ENCODE measurements at regions not wholly inside any gene's neighbourhood (a gene's known extent, or its start where the extent isn't known, plus 50 kb on each side); places are given as distances from the start of the nearest gene placed in this dataset.

DNA sequence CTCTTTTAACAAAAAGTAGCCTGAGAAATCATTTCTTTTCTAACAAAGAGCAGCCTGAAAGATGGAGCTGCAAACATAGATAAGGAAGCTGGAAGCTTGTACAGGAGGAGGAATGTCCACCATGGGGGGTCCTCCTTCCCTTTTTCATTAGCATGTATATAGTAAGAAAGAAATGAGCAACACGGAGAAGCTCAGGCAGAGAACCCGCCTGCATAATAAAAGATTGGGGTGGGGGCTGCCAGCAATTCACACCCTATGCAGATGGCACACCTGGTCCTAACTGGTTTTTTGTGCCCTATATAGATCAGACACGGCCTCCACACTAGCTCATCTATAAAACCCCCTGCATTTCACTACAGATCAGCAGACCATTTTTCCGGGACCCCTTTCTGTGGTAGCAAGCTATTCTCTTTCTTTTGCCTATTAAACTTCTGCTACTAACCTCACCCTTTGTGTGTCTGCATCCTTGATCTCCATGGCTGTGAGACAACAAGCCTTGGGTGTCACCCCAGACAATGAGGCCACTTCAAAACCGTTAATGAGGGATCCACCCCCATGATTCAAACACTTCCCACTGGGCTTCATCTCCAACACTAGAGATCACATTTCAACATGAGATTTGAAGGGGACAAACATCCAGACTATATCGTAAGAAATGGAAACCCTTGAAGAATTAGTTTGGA is 167.5 kb upstream of the FREM2 start:
- no peak for DNase-seq (ENCODE audit: low read depth in 2 of 2)

DNA sequence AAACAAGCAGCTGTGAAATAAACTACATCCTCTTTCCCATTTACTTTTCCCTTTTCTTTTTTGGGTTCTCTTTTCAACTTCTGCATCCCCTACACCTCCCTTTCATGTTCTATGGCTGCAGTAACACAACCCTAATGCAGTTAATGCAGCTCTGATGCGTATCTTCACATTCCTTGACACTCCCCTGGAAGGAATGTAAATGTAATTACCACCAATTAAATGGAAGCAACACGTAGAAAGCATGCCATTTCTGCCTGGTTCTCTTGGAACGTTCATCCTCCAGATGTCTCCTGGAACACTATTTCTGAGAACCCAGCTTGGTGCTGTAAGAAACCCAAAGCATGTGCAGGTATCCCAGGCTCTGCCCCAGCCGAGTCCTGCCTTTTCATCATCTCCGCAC is 166.8 kb upstream of the FREM2 start:
- no peak for DNase-seq (ENCODE audit: low read depth in 2 of 2)

- DNase-seq (ENCODE audit: low read depth in 2 of 2) = no peak
Observed at GRCh38 chr13:38527140-38527539, 159.7 kb upstream of the FREM2 start.

DNA sequence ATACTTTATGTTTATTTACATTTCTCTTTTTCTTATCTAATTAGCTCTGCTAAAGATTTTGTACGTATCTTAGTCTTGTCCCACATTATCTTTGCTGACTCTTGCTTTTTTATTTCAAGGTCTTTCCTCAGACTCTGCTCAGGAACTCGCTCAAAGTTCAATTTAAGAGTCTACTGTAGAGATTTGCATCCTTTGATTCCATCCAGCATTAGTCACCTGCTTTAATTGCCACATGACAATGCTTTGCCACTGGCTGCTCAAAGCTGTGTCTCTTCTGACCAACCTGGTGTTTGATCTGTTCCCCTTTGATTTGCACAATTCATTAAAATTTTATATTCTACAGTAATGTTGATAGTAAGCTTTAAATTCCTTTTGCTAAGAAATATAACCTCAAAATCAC is 157.9 kb upstream of the FREM2 start:
- DNase-seq (ENCODE audit: low read depth in 2 of 2) = no peak

GRCh38 chr13:38530492-38530891 is 156.4 kb upstream of the FREM2 start:
- peak in 1 of 2 donors; percentile 3 for DNase-seq (ENCODE audit: low read depth in 2 of 2)

GRCh38 chr13:38535261-38535660 is 151.6 kb upstream of the FREM2 start:
- DNase-seq (ENCODE audit: low read depth in 2 of 2) = no peak

DNA sequence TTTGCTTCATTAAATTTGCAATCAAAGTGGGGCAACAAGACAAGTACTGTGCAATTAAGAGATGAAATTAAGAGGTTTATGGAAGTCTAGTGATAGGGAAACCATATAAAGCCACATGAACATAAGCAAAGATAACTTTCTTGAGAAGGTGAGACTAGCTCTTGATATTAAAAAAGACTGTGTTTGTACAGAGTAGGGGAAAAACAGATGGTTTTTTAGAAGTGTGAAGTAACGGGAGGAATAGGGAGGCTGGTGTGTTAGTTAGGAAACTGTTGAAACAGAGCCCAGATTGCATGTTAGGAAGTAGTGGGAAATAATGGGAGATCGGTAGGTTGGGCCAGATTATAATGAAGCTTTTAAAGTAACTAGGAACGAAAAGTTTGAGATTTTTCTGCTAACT is 149.8 kb upstream of the FREM2 start:
- no peak for DNase-seq (ENCODE audit: low read depth in 2 of 2)

DNA sequence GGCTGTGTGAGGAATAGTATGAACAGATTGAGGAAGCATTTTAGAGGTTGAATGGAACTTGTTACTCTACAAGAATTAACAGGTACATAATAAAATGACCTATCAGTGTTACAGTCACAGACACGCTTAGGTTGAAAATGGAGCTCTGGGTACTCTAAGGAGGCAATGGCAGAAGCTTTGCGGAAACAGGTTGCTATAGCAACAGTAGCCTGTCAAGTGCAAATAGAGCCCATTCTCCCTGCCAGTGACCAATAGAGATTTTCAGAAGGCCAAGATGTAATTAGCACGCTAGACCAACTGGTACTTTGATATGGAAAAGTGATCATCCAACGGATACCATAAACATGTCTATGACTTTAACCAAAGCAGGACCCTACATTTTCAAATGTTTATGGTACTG is 148.5 kb upstream of the FREM2 start:
- no peak for DNase-seq (ENCODE audit: low read depth in 2 of 2)

- no peak for DNase-seq (ENCODE audit: low read depth in 2 of 2)
Observed at GRCh38 chr13:38539632-38540031, 147.2 kb upstream of the FREM2 start.

DNA sequence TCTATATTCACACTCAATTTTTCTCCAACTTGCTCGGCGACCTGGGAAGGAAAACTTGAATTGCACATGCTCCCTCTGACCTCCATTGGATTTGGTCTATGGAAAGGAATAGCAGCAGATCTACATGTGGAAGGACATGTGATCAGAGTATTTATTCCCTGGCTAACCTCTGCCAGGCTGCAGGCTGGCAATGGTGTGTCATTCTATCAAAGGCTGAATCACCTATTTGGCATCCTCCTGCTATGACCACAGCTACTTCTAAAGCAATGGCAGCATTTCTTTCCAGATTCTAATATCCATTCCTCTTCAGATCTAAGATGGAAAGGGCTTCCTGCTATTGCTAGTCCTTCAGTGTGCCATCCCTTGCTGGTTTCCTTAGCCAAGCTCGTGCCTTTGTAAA is 144.3 kb upstream of the FREM2 start:
- DNase-seq (ENCODE audit: low read depth in 2 of 2) = no peak

DNA sequence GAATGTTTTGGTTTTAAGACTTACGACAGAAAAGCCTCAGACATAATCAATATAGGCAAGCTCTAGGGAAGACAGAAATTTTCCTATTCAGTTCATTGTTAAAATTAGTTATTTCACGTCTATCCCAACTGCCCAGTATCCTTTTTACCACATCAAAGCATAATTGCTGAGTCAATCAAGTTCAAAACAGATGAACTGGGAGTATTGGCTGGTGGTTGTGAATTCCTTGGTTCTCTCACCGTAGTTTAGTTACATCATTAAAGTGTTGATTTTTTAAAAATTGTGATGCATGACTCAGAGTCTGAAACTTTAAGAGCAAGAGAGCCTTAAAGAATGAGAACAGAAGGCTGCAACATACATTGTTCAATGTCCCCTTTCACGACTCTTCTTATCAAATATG is 143.3 kb upstream of the FREM2 start:
- no peak for DNase-seq (ENCODE audit: low read depth in 2 of 2)

- DNase-seq (ENCODE audit: low read depth in 2 of 2) = no peak
Observed at GRCh38 chr13:38563739-38564138, 123.1 kb upstream of the FREM2 start.

DNA sequence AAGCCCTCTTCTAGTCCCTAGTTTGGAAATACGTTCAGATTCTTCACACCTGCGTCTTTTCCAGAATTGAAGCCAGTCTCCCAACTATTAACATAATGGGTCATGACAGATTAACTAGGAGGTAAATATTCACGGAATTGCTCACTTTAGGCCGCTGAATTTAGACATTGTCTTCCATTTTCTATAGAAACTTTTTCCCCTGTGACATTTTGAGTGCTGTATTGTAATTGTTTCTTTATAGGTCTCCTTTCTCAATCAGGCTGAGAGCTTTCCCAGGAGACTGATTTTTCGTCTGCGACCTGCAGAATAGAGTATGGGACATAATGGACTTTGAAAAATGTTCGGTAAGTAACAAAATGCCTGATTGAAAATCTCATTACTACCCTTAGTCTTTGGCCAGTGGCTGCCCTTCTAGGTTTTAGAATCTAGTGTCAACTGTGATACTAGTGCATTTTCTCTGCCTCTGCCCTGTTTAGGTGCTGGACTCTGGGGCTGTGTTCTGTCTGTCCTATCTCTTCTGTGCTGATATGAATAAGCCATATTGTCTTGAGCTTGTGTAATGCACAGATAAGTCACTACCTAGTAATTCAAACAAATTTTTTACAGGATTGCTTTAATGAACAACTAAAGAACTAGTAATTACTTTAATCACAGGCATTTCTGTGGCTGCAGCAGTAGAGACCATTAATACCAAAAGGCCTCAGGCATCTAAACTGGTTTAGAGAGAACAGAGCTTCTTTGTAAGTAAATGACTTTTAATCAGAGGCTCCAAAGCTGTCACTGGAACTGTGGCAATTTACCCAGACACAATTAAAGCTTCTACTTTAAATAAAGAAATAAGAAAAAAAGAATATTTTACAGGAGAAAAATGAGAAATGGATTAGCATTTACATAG is 122.4 kb upstream of the FREM2 start:
- no peak for DNase-seq (ENCODE audit: low read depth in 2 of 2)

DNA sequence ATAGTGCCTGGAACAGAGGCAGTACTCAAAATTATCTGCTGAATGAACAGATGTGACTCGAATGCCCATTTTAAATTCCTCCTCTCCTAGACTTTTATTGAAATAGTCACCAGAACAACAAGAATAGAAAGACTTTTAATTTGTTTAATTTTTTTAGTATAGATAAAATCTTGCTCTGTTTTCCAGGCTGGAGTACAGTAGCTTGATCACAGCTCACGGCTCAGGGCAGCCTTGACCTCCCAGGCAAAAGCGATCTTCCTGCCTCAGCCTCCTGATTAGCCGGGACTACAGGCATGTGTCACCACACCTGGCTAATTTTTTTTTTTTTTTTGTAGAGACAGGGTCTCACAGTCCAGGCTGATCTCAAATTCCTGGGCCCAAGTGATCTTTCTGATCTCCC is 120.9 kb upstream of the FREM2 start:
- DNase-seq (ENCODE audit: low read depth in 2 of 2) = no peak

DNA sequence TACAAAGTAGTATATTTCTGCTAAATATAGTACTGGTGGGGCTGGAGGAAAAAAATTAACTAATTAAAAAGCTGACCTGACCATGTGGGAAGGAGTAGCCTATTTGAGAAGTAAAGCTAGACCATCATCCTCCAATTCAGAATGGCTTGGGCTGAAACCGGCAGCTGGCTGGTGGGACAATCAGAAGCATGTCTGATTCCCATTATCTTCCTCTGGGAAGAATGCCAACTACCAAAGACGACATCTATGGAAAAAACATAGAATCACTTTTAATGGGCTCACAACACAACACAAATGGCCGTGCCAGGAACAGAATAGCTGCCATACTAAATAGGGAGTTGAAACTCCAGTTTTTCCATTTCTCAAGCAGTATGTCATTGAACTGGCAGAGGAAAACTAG is 120.4 kb upstream of the FREM2 start:
- DNase-seq (ENCODE audit: low read depth in 2 of 2) = no peak

GRCh38 chr13:38570706-38571105 is 116.2 kb upstream of the FREM2 start:
- DNase-seq (ENCODE audit: low read depth in 2 of 2) = no peak

- DNase-seq (ENCODE audit: low read depth in 2 of 2) = no peak
Observed at GRCh38 chr13:38575427-38575826, 111.5 kb upstream of the FREM2 start.

GRCh38 chr13:38577048-38577447 is 109.8 kb upstream of the FREM2 start:
- no peak for DNase-seq (ENCODE audit: low read depth in 2 of 2)

- peak; percentile 11 to 40 for DNase-seq (ENCODE audit: low read depth in 2 of 2)
Observed at GRCh38 chr13:38582133-38582532, 104.7 kb upstream of the FREM2 start.

- no peak for DNase-seq (ENCODE audit: low read depth in 2 of 2)
Observed at GRCh38 chr13:38590230-38590629, 96.6 kb upstream of the FREM2 start.

GRCh38 chr13:38590796-38591507 is 95.9 kb upstream of the FREM2 start:
- DNase-seq (ENCODE audit: low read depth in 2 of 2) = no peak

DNA sequence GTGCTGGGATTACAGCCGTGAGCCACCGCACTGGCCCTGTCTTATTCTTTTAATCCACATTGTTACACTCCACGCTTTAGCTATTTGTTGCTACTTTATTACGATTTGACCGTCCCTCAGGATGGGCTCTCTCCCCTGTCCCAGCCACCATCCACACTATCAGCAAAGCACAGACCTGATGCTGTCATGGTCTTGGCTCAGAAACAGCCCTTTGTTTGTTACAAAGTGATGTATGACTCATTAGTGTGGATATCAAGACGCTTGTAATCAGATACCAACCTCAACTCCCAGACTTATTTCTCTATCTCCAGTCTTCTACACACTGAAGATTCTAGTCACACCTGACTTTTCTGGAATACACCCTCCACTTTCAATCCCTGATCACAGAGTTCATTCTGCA is 84.6 kb upstream of the FREM2 start:
- DNase-seq (ENCODE audit: low read depth in 2 of 2) = peak in 1 of 2 donors; percentile 28
